HG03565 (cell line): ENCODE measurements at regions not wholly inside any gene's neighbourhood (a gene's known extent, or its start where the extent isn't known, plus 50 kb on each side); places are given as distances from the start of the nearest gene placed in this dataset.

Experiments
- ATAC-seq: cut with Tn5 transposase; IDR thresholded peaks from one replicate; pipeline ENCODE4 v1.9.1; 2021; ENCODE audit warnings: mild to moderate bottlenecking, moderate library complexity; ENCODE audit not compliant: unreplicated experiment

DNA sequence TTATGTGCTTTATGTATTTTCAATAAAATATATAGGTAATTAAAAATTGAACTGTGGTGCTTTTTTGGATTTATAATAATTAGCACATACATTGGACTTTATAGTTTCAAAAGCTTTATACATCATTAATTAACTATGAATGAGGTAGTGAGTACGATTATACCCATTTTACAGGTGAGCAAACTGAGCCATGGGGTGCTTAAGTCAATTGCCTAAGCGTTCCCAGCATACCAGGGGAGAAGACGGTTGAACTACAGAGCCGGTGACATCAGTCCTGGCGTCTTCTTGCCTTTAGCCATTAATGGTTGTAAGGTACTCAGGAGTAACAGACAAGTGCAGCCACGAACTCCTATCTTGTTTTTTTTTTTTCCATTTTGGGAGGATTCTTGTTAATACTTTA is 172.8 kb downstream of the GATA3 start:
- ATAC-seq, result no peak

DNA sequence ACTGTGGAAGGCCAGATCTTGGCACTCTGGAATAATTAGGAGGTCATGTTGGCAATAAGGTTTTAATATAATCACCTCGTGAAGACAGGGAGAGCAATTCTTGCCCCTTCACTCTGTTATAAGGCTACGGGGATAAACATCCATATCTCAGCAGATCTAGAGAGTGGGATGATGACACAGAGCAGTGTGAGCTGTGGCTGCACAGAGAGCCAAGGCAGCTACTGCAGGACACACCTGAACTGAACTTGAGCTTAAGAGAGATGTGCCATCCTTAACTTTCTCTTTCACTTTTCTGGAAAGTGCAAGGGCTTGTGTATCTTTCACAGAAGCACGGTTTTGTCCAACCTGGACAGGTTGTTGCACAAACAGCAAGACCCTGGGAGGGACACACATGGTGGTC is 174.7 kb downstream of the GATA3 start:
- no peak for ATAC-seq

DNA sequence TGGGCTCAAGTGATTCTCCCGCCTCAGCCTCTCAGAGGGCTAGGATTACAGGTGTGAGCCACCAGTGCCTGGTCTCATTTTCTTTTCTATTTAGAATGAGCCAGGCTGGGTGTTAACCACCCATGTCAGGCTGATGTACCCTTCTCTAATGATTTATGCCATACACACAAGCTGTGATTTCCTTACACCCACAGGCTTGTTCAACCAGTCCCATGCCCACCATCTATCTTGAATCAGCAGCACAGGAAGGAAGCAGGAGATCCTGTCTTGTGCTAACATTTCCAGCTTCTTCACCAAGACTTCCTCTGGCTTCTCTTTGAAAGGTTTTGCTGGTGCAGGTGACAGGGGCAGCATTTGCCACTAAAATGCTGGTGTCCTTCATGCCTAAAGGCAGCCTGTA is 176.4 kb downstream of the GATA3 start:
- ATAC-seq, result no peak

DNA sequence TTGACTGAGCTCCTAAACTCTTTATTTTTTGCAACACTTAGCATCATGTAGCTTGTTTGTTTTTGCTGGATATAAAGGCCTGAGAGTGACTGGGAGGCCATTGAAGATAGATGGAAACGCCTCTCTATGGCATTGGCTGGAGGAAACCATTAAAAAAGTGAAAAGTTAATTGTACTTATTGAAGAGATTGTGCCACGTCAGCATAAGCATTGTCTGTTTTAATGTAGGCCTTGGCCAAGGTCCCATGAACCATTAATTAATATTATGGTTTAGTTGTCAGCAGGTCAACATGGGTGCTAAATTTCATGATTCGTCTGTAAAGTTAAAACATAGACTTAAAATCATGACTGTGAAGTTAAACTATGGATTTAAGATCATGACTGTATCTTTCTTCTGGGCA is 178.6 kb downstream of the GATA3 start:
- no peak for ATAC-seq

DNA sequence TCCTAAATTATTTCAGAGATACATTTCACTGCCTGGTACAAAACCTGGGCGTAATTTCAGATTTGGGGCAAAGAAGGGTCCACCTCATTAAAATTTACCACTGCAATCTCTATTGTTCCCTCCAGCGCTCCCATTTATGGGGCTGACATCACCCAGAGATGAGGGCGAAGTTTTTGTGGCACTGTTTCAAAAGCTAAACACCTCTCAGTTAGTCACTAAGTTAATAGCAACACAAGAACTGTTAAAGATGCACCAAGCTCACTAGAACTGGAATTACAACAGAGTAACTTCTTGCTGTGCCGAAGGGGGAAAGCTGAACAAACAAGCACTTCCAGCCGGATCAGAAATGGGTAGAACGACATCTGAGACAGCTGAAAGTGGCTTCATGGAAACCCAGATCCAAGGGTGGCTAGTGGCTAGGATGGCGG is 179.4 kb downstream of the GATA3 start:
- ATAC-seq, result no peak

DNA sequence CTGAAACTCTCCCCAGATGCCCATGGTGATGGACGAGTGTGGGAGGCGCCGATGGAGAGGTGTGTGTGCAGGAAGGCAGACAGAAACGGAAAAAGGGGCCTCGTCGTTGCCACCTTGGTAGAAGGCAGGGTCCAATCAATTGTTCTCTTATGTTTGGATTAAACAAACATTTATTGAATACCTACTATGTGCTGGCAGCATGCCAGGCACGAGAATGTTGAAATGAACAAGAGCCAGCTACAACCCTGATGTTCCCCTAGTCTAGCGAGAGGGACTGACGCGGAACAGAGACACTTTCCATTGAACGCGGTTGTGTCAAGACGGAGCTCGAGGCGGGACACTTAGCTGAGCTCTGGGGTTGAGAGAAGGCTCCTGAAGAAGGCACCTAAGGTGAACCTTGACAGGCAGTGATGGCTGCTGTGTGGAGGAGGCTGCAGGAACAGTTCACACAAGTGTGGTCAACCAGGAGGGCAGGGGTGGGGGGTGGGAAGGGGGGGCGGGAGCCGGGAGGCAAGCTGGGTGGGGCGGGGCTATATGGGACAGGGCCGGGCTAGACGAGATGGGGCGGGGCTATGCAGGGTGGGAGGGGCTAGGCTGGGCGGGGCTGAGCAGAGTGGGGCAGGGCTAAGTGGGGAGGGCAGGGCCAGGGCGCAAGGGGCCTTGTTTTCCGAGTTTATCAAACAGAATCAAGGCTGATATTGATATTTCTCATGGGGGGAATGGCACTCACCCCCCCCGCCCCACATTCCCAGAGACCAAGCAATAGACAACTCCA is 181.0 kb downstream of the GATA3 start:
- no peak for ATAC-seq

DNA sequence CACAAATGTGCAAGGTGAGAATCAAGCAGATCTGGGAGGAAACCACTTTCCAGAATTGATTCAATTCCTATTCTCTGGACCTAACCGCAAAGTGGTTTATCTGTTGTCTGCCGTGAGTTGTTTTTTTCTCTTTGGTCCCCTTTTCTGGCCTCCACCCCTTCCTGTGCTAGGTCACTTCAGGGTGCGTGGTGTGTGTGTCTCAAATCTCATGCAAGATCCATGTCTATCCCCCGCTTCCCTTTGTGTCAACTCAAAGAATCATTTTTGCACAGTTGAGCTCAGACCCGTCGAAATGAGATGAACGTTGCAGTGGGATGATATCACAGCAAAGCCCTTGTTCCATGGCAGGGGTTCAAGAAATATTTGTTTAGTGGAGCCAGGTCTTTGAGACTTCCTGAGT is 184.5 kb downstream of the GATA3 start:
- ATAC-seq, result no peak

DNA sequence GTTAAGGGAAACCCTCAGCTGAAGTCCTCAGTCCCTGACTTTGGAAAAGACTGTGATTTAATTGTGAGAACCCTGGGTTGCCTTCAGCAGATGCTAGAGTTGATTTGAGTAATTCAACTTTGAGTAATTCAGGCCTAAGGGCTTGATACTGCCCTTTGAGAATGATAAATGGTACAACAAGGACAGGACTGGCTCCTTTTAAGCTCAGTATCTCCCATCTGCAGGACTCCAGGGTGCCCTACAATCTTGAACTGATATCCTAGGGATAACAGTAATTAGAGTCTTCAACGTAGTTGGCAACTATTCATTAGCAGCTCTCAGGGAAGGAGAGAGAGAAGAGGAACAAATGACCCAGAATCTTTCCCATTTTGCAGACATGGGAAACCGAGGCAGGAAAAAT is 186.4 kb downstream of the GATA3 start:
- no peak for ATAC-seq

DNA sequence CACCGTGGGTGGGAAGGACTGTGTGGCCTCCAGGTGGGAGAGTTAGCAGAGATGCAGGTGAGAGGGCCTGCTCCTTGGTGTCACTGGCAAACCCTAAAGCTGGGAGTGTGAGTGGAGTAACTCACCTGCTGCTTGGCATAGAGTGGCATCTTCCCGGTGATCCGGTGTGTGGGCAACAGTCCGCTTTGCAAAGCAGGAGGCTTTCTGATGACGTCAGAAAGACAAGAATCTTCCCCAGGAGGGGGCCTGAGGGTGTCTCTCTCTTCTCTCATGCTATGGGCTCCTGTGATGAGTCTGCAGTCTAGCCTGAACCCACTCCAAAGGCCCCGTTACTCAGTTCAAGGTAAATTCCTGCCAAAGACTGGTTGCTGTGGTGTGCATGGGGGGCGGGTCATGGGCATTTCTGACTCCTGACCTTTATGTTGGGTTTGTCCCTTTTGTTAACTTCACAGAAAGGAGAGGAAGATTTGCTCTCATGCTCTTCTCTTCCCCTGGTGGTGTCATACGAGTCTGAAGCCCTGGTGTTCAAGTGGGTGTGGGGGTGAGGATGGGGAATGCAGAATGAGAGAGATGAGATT is 187.9 kb downstream of the GATA3 start:
- no peak for ATAC-seq

DNA sequence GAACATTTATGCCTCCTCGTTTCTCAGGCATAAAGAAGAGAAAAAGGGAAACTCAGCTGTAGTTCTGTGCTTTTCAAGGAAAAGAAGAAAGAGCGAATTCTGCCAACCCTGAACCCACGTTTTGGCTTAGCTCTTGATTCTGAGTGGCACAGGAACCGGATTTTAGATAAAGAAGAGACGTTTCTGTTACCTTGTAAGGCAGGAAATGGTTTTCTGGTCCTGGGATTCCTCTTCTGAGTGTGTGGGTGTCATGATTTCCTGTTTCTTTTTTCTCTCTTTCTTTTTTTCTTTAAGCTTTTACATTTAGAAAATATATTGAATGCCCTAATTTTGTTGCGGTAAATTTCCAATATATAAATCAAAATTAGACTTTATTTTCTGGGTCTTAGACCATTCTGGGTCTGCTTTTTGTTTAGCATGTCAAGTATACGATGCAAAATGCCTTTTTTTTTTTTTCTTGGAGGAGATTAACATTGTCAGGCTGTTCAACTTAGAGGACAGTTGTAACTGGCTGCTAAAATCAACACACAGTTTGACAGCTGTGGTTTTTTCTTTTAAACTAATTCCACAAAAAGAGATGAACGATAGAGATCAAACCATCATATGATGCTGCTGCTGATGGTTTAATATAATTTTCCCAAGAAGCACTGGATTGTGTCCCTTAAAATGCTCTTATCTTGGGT is 190.8 kb downstream of the GATA3 start:
- ATAC-seq, result no peak

DNA sequence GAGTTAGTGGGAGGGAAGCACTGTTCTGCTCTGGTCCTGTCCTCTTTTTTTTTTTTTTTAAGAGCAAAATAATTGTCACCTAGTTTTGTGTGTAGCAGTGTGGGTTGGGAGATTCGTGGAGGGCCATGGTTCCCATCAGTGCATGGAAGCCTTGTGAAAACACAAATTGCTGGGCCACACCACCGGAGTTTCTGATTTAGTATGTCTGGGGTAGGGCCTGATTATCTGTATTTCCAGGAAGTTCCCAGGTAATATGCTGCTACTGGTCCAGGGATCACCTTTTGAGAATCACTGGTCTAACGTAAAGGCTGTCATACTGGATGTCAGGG is 191.3 kb downstream of the GATA3 start:
- no peak for ATAC-seq

DNA sequence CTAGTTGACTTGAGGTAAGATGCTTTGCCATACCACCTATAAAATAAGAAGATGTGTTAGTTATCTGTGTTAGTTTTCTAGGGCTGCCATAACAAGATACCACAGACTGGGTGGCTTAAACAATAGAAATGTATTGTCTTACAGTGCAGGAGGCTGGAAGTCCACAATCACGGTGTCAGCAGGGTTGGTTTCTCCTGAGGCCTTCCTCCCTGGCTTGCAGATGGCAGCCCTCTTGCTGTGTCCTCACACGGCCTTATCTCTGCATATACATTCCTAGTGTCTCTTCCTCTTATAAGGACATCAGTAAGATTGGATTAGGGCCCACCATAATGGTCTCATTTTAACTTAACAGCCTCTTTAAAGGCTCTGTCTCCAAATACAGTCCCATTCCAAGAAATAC is 192.1 kb downstream of the GATA3 start:
- ATAC-seq, result no peak

DNA sequence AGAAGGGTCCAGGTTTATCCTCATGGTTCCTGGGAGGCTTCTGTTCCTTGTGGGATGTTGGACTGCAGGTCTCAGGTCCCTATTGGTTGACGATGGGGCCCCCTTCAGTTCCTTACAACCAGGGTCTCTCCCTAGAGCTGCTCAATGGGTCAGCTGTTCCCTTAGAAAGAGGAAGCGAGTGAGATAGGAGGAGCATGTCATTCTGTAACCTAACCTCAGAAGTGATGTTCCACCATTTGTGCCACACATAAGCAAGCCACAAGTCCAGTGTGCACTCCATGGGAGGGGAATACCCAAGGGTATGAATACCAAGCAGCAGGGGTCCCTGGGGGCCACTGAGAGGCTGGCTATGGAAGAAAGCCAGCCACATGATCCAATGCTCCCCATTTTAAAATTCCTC is 192.7 kb downstream of the GATA3 start:
- no peak for ATAC-seq

DNA sequence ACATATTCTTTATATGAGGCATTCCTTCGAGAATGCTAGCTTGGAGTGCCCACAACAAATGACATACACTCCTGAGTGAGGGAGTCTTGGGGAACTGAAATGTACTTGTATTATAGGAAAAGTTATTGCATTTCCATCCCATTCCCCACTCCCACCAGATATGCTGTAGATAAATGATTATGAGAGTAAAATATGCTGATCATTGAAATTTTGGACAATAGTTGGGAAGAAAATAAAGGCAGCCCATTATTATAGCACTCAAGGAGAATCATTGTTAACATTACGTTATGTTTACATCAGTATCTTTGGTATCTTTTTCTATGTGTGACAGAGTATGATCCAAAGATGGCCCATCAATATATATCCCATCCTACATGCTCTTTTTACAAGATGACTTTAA is 194.4 kb downstream of the GATA3 start:
- ATAC-seq, result no peak

DNA sequence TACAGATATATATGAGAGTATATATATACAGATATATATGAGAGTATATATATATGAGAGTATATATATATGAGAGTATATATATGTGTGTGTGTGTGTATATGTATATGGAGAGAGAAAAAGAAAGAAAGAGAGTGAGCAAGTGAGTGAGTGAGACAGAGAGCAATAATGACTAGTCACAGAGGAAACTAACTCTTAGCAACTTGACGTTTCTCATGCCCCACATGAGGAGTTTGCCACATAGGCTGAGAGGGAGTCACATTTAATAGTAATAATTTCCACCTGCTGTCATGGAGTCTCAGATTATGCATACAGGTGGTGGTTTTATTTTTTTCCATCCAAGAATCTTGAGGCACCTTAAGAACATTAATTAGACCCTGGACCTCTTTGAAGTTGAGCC is 199.9 kb downstream of the GATA3 start:
- no peak for ATAC-seq

DNA sequence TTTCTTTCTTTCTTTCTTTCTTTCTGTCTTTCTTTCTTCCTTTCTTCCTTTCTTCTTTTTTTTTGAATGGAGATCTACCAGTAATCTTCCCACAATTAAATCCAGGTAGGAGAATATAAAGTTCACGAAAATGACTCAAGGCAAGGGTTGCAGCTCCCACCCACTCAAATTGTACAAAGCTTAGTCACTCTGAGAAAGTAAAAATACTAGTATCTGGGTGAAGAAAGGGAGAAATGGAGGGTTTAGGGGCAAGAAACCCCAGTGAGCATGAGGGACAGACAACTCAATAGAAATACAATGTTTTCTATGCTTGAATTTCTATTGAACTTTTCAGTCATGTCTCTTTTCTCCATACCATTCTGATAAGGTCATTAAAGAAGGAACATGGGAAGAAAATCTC is 200.8 kb downstream of the GATA3 start:
- no peak for ATAC-seq

DNA sequence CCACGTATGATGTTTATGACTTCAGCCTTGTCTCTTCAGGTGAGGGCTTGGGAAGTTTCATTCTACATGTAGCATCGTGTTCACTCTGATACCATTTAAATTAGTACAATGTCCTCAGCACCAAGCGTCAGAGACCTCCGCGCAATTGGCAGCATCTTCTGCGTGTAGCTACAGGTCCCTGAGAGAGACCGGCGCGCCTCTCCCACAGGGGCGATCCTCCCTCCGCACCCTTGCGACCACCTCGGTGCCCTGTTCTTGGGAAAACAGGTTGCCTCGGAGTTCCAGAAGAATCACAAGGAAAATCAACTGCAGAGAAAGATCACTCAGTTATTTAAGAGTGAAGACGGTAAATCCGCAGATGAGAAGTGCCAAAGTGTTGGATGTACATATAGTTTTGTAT is 206.2 kb downstream of the GATA3 start:
- no peak for ATAC-seq

DNA sequence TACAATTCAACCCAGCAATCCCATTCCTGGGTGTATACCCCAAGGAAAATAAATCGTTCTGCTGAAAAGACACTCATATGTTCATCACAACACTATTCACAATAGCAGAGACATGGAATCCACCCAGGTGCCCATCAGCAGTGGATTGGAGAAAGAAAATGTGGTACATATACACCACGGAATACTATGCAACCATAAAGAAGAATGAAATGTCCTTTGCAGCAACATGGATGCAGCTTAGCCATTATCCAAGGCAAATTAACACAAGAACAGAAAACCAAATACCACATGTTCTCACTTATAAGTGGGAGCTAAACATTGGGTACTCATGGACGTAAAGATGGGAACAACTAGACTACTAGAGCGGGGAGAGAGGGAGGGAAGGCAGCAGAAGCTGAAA is 207.8 kb downstream of the GATA3 start:
- no peak for ATAC-seq

DNA sequence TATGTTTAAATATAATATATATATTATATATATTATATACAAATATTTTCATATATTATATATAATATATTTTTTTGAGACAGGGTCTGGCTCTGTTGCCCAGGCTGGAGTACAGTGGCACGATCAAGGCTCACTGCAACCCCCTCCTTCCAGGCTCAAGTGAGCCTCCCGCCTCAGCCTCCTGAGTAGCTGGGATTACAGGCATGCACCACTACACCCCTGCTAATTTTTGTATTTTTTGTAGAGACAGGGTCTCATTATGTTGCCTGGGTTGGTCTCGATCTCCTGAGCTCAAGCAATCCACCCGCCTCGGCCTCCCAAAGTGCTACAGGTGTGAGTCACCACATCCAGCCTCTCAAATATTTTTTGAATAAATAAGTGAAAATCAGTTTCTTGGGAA is 215.5 kb downstream of the GATA3 start:
- no peak for ATAC-seq

DNA sequence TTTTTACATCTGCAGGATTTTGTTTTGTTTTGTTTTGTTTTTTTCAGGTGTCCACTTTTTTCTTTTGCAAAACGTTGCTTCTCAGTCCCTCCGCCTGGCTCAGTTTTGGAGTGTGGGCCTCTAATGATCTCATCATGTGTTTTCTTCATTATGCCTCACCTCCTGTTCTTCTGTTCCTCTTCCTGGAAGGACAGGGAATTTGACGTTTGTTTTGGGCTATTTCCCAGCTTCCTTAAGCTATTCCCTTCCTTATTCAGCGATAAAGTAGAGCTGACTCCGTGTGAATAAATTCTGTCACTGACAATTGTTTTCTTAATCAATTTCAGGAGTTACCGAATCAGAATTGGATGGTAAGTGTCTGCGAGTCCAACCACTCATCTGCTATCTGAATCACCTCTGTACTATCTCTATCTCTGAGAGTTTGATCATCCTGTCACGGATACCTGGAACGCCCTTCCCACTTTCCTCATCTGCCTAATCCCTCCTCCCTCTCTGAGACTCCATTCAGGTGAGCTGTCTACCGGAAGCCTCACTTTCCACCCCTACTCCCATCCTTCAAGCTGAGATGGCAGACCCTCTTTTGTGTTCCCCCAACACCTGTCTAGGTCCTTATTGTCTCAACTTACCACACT is 218.4 kb downstream of the GATA3 start:
- no peak for ATAC-seq

DNA sequence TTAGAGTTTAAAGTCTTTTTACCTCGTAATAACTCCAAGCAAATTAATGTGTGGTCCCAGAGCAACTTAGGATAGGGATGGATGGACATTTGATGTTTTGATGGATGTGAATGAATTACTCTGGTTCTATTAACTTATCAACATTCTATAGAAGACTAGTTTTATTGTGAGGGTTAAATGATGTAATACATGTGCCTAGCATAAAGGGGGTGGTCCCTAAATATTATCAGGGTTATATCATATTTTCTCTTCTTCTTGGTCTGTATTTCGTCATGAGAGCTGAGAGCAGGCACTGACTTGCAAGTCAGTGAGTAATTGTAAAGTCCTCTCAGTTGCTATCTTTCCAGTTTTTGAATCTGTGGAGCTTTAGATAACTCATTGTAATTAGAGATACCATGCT is 219.3 kb downstream of the GATA3 start:
- ATAC-seq, result no peak

DNA sequence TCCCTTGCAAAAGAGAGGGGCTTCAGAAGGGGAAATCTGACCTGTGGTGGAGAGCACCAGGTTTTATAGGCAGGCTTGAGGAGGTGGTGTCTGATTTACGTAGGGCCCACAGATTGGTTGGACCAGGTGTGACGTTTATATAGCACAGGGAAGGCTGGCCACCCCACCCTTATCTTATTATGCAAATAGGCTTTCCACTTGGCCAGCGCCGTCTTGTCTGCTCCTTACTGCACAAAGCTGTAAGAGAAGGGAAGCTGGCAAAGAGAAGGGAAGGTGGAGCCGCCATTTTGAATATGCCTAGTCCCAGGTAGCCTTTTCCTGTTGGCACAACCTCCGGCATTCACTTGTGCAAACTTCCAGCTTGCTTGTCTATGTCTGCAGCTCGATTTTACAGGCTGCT is 221.4 kb downstream of the GATA3 start:
- ATAC-seq, result no peak
